ENCODE measurements at regions not wholly inside any gene's neighbourhood (a gene's known extent, or its start where the extent isn't known, plus 50 kb on each side); places are given as distances from the start of the nearest gene placed in this dataset.

DNA sequence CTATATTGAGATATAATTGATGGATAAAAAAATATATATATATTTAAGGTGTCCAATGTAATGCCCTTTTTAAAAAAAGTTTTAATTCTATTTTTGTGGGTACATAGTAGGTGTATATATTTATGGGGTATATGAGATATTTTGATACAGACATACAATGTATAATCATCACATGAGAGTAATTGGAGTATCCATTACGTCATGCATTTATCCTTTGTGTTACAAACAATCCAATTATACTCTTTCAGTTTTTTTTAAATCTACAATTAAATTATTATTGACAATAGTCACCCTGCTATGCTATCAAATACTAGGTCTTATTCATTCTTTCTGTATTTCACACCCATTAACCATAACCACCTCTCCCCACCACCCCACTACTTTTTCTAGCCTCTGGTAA lies 66.3 kb upstream of the DIPK2B start:
- Histone ChIP-seq H3K36me3 (ENCODE audit: control insufficient read depth in 2 of 2, extremely low read depth in 1 of 2, insufficient read depth in 2 of 2, low read length in 2 of 2) (no peaks in the 10 kb centered on the region), H4K20me1 (replicated peaks; ENCODE audit: control insufficient read depth, extremely low read depth, insufficient read depth, low read length) (no peaks in the 10 kb centered on the region), H3K4me3 (replicated peaks in 1 of 3; ENCODE audit: insufficient read depth in 1 of 3, low read depth in 1 of 3, low read length in 3 of 3) (no peak overlapping the region), H3K27me3 (ENCODE audit: control insufficient read depth in 2 of 2, insufficient read depth in 2 of 2, low read length in 2 of 2) (no peaks in the 10 kb centered on the region), H3K4me2 (ENCODE audit: insufficient read depth, low read length) (no peak overlapping the region), H2AFZ (ENCODE audit: low read depth, low read length) (no peak overlapping the region), H3K79me2 (ENCODE audit: control insufficient read depth, insufficient read depth, low read length) (no peaks in the 10 kb centered on the region), H3K9ac (replicated peaks; ENCODE audit: extremely low read depth, insufficient read depth, low read length) (no peak overlapping the region), H3K27ac (ENCODE audit: insufficient read depth, low read depth, low read length) (no peak overlapping the region), H3K9me3 (replicated peaks; ENCODE audit: control insufficient read depth, insufficient read depth, low read length) (no peaks in the 10 kb centered on the region), H3K9me1 (replicated peaks; ENCODE audit: control insufficient read depth, extremely low read depth, insufficient read depth, low read length) (no peaks in the 10 kb centered on the region), H3K4me1 (ENCODE audit: control insufficient read depth, extremely low read depth, insufficient read depth, low read length) (peaks cover 6% of the 10 kb centered on the region)
- dilution Hi-C loops (cut with MboI; ENCODE audit: extremely low pct_ligation_motif_present, low sequenced_read_pairs) = no loop called here
- TF ChIP-seq, protein P1, sequence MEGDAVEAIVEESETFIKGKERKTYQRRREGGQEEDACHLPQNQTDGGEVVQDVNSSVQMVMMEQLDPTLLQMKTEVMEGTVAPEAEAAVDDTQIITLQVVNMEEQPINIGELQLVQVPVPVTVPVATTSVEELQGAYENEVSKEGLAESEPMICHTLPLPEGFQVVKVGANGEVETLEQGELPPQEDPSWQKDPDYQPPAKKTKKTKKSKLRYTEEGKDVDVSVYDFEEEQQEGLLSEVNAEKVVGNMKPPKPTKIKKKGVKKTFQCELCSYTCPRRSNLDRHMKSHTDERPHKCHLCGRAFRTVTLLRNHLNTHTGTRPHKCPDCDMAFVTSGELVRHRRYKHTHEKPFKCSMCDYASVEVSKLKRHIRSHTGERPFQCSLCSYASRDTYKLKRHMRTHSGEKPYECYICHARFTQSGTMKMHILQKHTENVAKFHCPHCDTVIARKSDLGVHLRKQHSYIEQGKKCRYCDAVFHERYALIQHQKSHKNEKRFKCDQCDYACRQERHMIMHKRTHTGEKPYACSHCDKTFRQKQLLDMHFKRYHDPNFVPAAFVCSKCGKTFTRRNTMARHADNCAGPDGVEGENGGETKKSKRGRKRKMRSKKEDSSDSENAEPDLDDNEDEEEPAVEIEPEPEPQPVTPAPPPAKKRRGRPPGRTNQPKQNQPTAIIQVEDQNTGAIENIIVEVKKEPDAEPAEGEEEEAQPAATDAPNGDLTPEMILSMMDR (IDR thresholded peaks at IDR 0.05; ENCODE audit: extremely low read depth in 1 of 2, insufficient read depth in 1 of 2, low read depth in 1 of 2, low read length in 2 of 2) = no peak
- no peak for TF ChIP-seq FOS (IDR thresholded peaks at IDR 0.05; ENCODE audit: borderline replicate concordance, insufficient read depth, low read length)
- TF ChIP-seq GATA2 (IDR thresholded peaks at IDR 0.05; ENCODE audit: insufficient read depth, insufficient read length, low read depth, low read length) = no peak
- TF ChIP-seq MYC (IDR thresholded peaks at IDR 0.05; ENCODE audit: low read depth, low read length) = no peak
- no peak for TF ChIP-seq POLR2A (IDR thresholded peaks at IDR 0.05; ENCODE audit: low read depth, low read length)
- no peak for TF ChIP-seq POLR2AphosphoS5 (IDR thresholded peaks at IDR 0.05; ENCODE audit: insufficient read depth, low read depth, low read length)
- TF ChIP-seq JUN (IDR thresholded peaks at IDR 0.05; ENCODE audit: borderline replicate concordance, insufficient read depth, insufficient read length, low read depth) = no peak
- no peak for TF ChIP-seq EZH2 (IDR thresholded peaks at IDR 0.05; ENCODE audit: borderline replicate concordance, low read depth, low read length, severe bottlenecking)
- BruUV-seq (replicated peaks) = no TSS peak
- intact Hi-C loops (cut with micrococcal nuclease) = no loop called here
- POLR2A ChIA-PET = no interaction called here
- FAIRE-seq = no peak
- DNase-seq (ENCODE audit: low read depth, low spot score) = no peak
- CTCF ChIA-PET = no interaction called here
